PFSK-1 (cell line): ENCODE measurements at regions not wholly inside any gene's neighbourhood (a gene's known extent, or its start where the extent isn't known, plus 50 kb on each side); places are given as distances from the start of the nearest gene placed in this dataset.

Experiments
- FOXP2 ChIP-seq: optimal IDR thresholded peaks from 2 replicates; pipeline ENCODE3; 2011; ENCODE audit warnings: borderline replicate concordance, control low read depth, inconsistent platforms; ENCODE audit not compliant: insufficient read depth; ENCODE audit errors: extremely low read length, extremely low read depth
- POLR2AphosphoS5 ChIP-seq: IDR thresholded peaks from 2 replicates; pipeline ENCODE4 v1.6.1; 2012; ENCODE audit warnings: low read depth, mild to moderate bottlenecking, control low read depth, low read length, moderate library complexity
- REST ChIP-seq, 2 experiments: IDR thresholded peaks; 2 replicates each; pipeline versions ENCODE4 v1.6.1 to v1.8.0; 2011 to 2012; ENCODE audit warnings: low read depth in 2 of 2, low read length in 2 of 2, control low read depth in 1 of 2, inconsistent platforms in 1 of 2, mild to moderate bottlenecking in 1 of 2, moderate library complexity in 1 of 2; ENCODE audit not compliant: insufficient read depth in 1 of 2
- SIN3A ChIP-seq: IDR thresholded peaks from 2 replicates; pipeline ENCODE4 v1.6.1; 2012; ENCODE audit warnings: mild to moderate bottlenecking, low read length, moderate library complexity, borderline replicate concordance; ENCODE audit not compliant: insufficient read depth
- TAF1 ChIP-seq: IDR thresholded peaks from 2 replicates; pipeline ENCODE4 v1.6.1; 2012; ENCODE audit warnings: low read length, control low read depth, borderline replicate concordance; ENCODE audit not compliant: insufficient read depth

DNA sequence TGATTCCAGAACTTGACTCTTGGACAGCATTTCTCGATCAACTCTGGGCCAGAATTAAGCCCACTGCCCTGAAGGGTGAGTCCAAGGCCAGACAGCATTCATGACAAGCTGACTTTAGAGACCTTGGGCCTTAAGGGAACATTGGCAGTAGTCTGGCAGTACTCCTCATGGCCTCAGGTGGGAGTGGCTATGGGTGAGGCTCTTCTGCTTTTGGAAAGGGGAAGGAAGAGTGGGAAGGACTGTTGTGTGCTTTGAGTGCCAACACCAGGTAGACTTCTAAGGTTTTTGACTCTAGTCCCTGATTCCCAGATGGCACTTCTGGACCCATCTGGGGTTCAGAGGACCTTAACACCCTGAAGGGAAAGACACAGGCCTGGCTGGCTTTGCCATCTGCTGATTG lies 530.4 kb downstream of the ACTL7B start:
- TF ChIP-seq FOXP2 (no peak), SIN3A (no peak), REST (IDR thresholded peaks at IDR 0.05; ENCODE audit: insufficient read depth in 1 of 2, low read depth in 2 of 2, low read length in 2 of 2) (no peak), POLR2AphosphoS5 (no peak), TAF1 (no peak)

- TF ChIP-seq SIN3A (no peak), TAF1 (no peak), FOXP2 (no peak), REST (IDR thresholded peaks at IDR 0.05; ENCODE audit: insufficient read depth in 1 of 2, low read depth in 2 of 2, low read length in 2 of 2) (no peak), POLR2AphosphoS5 (no peak)
These were observed 532.2 kb downstream of the ACTL7B start for GRCh38 chr9:108323615-108324014.

GRCh38 chr9:108322326-108323098 lies 533.3 kb downstream of the ACTL7B start:
- TF ChIP-seq TAF1 = no peak
- no peak for TF ChIP-seq SIN3A
- TF ChIP-seq REST (IDR thresholded peaks at IDR 0.05; ENCODE audit: insufficient read depth in 1 of 2, low read depth in 2 of 2, low read length in 2 of 2) = no peak
- TF ChIP-seq FOXP2 = no peak
- TF ChIP-seq POLR2AphosphoS5 = no peak

DNA sequence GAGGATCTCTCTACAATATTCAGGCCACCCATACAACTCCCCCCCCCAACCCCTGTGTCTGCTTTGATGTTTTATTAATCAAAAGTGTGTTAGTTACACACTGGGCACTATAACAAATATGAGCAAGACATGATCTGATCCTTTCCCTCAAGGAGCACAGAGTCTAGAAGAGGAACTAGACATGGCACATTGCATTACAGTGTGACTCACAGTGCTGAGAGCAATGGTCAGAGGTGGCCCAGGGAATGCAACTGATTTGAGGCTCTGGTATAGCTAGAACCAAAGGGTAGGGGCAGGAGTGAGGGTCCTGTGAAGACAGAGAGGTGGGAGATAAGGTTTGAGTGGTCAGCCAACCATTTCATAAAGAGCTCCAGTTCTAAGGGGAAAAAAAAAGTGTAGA lies 539.2 kb downstream of the ACTL7B start:
- TF ChIP-seq TAF1 (no peak), POLR2AphosphoS5 (no peak), REST (IDR thresholded peaks at IDR 0.05; ENCODE audit: insufficient read depth in 1 of 2, low read depth in 2 of 2, low read length in 2 of 2) (no peak), SIN3A (no peak), FOXP2 (no peak)

GRCh38 chr9:108316066-108316465 lies 539.7 kb downstream of the ACTL7B start:
- TF ChIP-seq TAF1 (no peak), POLR2AphosphoS5 (no peak), SIN3A (no peak), REST (IDR thresholded peaks at IDR 0.05; ENCODE audit: insufficient read depth in 1 of 2, low read depth in 2 of 2, low read length in 2 of 2) (no peak), FOXP2 (no peak)
